ENCODE measurements at regions not wholly inside any gene's neighbourhood (a gene's known extent, or its start where the extent isn't known, plus 50 kb on each side); places are given as distances from the start of the nearest gene placed in this dataset.

- in situ Hi-C loops (cut with HindIII; ENCODE audit: low sequenced_read_pairs), result no loop called here
Measured at GRCh38 chr1:37308031-37308960, 166.1 kb upstream of the ZC3H12A start.

- in situ Hi-C loops (cut with HindIII; ENCODE audit: low sequenced_read_pairs), result no loop called here
Measured at GRCh38 chr1:37309574-37309973, 164.8 kb upstream of the ZC3H12A start.

GRCh38 chr1:37310064-37310463, 164.3 kb upstream of the ZC3H12A start:
- in situ Hi-C loops (cut with HindIII; ENCODE audit: low sequenced_read_pairs), result no loop called here

GRCh38 chr1:37315371-37315846, 159.0 kb upstream of the ZC3H12A start:
- in situ Hi-C loops (cut with HindIII; ENCODE audit: low sequenced_read_pairs), result no loop called here

GRCh38 chr1:37317870-37318467, 156.4 kb upstream of the ZC3H12A start:
- in situ Hi-C loops (cut with HindIII; ENCODE audit: low sequenced_read_pairs), result no loop called here

GRCh38 chr1:37318490-37318889, 155.9 kb upstream of the ZC3H12A start:
- in situ Hi-C loops (cut with HindIII; ENCODE audit: low sequenced_read_pairs), result no loop called here

GRCh38 chr1:37319284-37319683, 155.1 kb upstream of the ZC3H12A start:
- in situ Hi-C loops (cut with HindIII; ENCODE audit: low sequenced_read_pairs), result no loop called here

GRCh38 chr1:37323486-37324377, 150.6 kb upstream of the ZC3H12A start:
- in situ Hi-C loops (cut with HindIII; ENCODE audit: low sequenced_read_pairs), result no loop called here

GRCh38 chr1:37325010-37325409, 149.4 kb upstream of the ZC3H12A start:
- in situ Hi-C loops (cut with HindIII; ENCODE audit: low sequenced_read_pairs), result no loop called here

- in situ Hi-C loops (cut with HindIII; ENCODE audit: low sequenced_read_pairs), result no loop called here
Measured at GRCh38 chr1:37325509-37326437, 148.6 kb upstream of the ZC3H12A start.

- in situ Hi-C loops (cut with HindIII; ENCODE audit: low sequenced_read_pairs), result no loop called here
Measured at GRCh38 chr1:37332126-37332525, 142.3 kb upstream of the ZC3H12A start.

- in situ Hi-C loops (cut with HindIII; ENCODE audit: low sequenced_read_pairs), result no loop called here
Measured at GRCh38 chr1:37338658-37339057, 135.7 kb upstream of the ZC3H12A start.

GRCh38 chr1:37342736-37343135, 131.6 kb upstream of the ZC3H12A start:
- in situ Hi-C loops (cut with HindIII; ENCODE audit: low sequenced_read_pairs), result no loop called here

GRCh38 chr1:37347104-37347649, 127.2 kb upstream of the ZC3H12A start:
- in situ Hi-C loops (cut with HindIII; ENCODE audit: low sequenced_read_pairs), result no loop called here

GRCh38 chr1:37353871-37354270, 120.5 kb upstream of the ZC3H12A start:
- in situ Hi-C loops (cut with HindIII; ENCODE audit: low sequenced_read_pairs), result no loop called here

- in situ Hi-C loops (cut with HindIII; ENCODE audit: low sequenced_read_pairs), result no loop called here
Measured at GRCh38 chr1:37354876-37355650, 119.3 kb upstream of the ZC3H12A start.

- in situ Hi-C loops (cut with HindIII; ENCODE audit: low sequenced_read_pairs), result no loop called here
Measured at GRCh38 chr1:37358992-37359391, 115.4 kb upstream of the ZC3H12A start.

- in situ Hi-C loops (cut with HindIII; ENCODE audit: low sequenced_read_pairs), result no loop called here
Measured at GRCh38 chr1:37360011-37360410, 114.4 kb upstream of the ZC3H12A start.

Measured in DLD1 (cell line).